H1 (cell line): ENCODE measurements at regions not wholly inside any gene's neighbourhood (a gene's known extent, or its start where the extent isn't known, plus 50 kb on each side); places are given as distances from the start of the nearest gene placed in this dataset.

Source experiments
- CTCF ChIA-PET: fragments of 300-600 bp; sonication (Branson Sonifier 250); formaldehyde crosslinking; loops from one replicate; lab custom pipeline; 2021; ENCODE audit not compliant: partially characterized antibody; lab: Charles Lee
- POLR2A ChIA-PET: fragments of 300-600 bp; sonication (Branson Sonifier 250); formaldehyde crosslinking; loops from one replicate; lab custom pipeline; 2021; ENCODE audit warnings: inconsistent platforms; ENCODE audit not compliant: partially characterized antibody; lab: Charles Lee
- DNase-seq, 2 experiments: peaks; one replicate each; pipeline versions ENCODE4 v3.0.0 to v3.0.0-alpha.2; 2010 to 2022; ENCODE audit warnings: low spot score in 2 of 2, low read depth in 1 of 2, mixed read lengths in 1 of 2
- FAIRE-seq: peaks from 2 replicates; lab custom pipeline; 2011; peaks lifted over from hg19 to GRCh38; lab: Jason Lieb, UNC
- H2AFZ ChIP-seq: 2 replicates; pipeline ENCODE4 v1.8.1; 2012; ENCODE audit warnings: low read length, inconsistent platforms
- H2AK5ac ChIP-seq: 2 replicates; pipeline ENCODE4 v1.6.1; 2013; ENCODE audit warnings: low read depth, low read length
- H2BK120ac ChIP-seq: replicated peaks from 2 replicates; pipeline ENCODE3; 2013; ENCODE audit warnings: low read depth, low read length, inconsistent platforms
- H2BK12ac ChIP-seq: 2 replicates; pipeline ENCODE4 v1.6.1; 2013; ENCODE audit warnings: low read depth, low read length
- H2BK15ac ChIP-seq: 2 replicates; pipeline ENCODE4 v1.6.1; 2013; ENCODE audit warnings: low read length
- H2BK20ac ChIP-seq: 2 replicates; pipeline ENCODE4 v1.6.1; 2013; ENCODE audit warnings: low read length
- H2BK5ac ChIP-seq: 2 replicates; pipeline ENCODE4 v1.6.1; 2013; ENCODE audit warnings: low read depth, low read length
- H3K14ac ChIP-seq: 2 replicates; pipeline ENCODE4 v1.6.1; 2013; ENCODE audit warnings: inconsistent platforms; ENCODE audit not compliant: insufficient read length
- H3K18ac ChIP-seq: 2 replicates; pipeline ENCODE4 v1.6.1; 2013; ENCODE audit warnings: low read length; ENCODE audit errors: extremely low read depth
- H3K23ac ChIP-seq: 2 replicates; pipeline ENCODE4 v1.6.1; 2013; ENCODE audit warnings: inconsistent platforms; ENCODE audit not compliant: insufficient read length
- H3K23me2 ChIP-seq: 2 replicates; pipeline ENCODE4 v1.6.1; 2013; ENCODE audit warnings: low read depth, low read length
- H3K27ac ChIP-seq: 2 replicates; pipeline ENCODE4 v1.6.1; 2011; ENCODE audit warnings: low read depth, low read length, inconsistent platforms
- H3K27me3 ChIP-seq, 4 experiments: replicated peaks in 1 of 4; 1 replicate in 1 of 4; 2 replicates in 3 of 4; pipeline versions ENCODE4 v1.6.1 to v1.8.1; 2011 to 2013; ENCODE audit warnings: low read length in 3 of 4, mild to moderate bottlenecking in 3 of 4, inconsistent platforms in 2 of 4, mixed read lengths in 2 of 4, moderate library complexity in 1 of 4; ENCODE audit not compliant: control insufficient read depth in 3 of 4, insufficient read depth in 3 of 4; ENCODE audit errors: extremely low read depth in 1 of 4
- H3K36me3 ChIP-seq, 4 experiments: 2 replicates each; pipeline versions ENCODE4 v1.6.1 to v1.8.1; 2011 to 2013; ENCODE audit warnings: mild to moderate bottlenecking in 4 of 4, low read length in 3 of 4, moderate library complexity in 2 of 4, control low read depth in 1 of 4, inconsistent platforms in 1 of 4; ENCODE audit not compliant: insufficient read depth in 4 of 4, control insufficient read depth in 2 of 4
- H3K4ac ChIP-seq: replicated peaks from 2 replicates; pipeline ENCODE3; 2013; ENCODE audit warnings: low read length, low read depth, mixed read lengths, inconsistent platforms; ENCODE audit not compliant: insufficient read length
- H3K4me1 ChIP-seq, 4 experiments: replicated peaks in 1 of 4; 1 replicate in 1 of 4; 2 replicates in 3 of 4; pipeline versions ENCODE4 v1.6.1 to v1.8.1; 2011 to 2013; ENCODE audit warnings: low read length in 3 of 4, inconsistent platforms in 2 of 4, mixed read lengths in 1 of 4; ENCODE audit not compliant: insufficient read depth in 4 of 4, control insufficient read depth in 3 of 4
- H3K4me2 ChIP-seq, 2 experiments: 2 replicates each; pipeline versions ENCODE4 v1.6.1 to v1.8.1; 2011 to 2013; ENCODE audit warnings: low read depth in 2 of 2, low read length in 2 of 2, control low read depth in 1 of 2, inconsistent platforms in 1 of 2, mild to moderate bottlenecking in 1 of 2; ENCODE audit not compliant: insufficient read depth in 1 of 2
- H3K4me3 ChIP-seq, 4 experiments: fragments of 200-600, 300-600 bp in 1 of 4; sonication (generic), shearing (Covaris generic), sonication (Bioruptor Twin) in 1 of 4; 2 replicates each; pipeline versions ENCODE4 v1.5.1 to v1.8.1; 2011 to 2016; ENCODE audit warnings: low read length in 4 of 4, low read depth in 3 of 4, control low read depth in 2 of 4, inconsistent platforms in 2 of 4, mild to moderate bottlenecking in 2 of 4, mixed read lengths in 1 of 4, moderate library complexity in 1 of 4; ENCODE audit not compliant: insufficient read depth in 2 of 4; ENCODE audit errors: extremely low read depth in 1 of 4
- H3K56ac ChIP-seq: replicated peaks from 2 replicates; pipeline ENCODE3; 2013; ENCODE audit warnings: low read depth, mild to moderate bottlenecking, mixed read lengths, low read length, inconsistent platforms; ENCODE audit not compliant: insufficient read length
- H3K79me1 ChIP-seq: 2 replicates; pipeline ENCODE4 v1.6.1; 2013; ENCODE audit warnings: low read depth, low read length, control low read depth
- H3K79me2 ChIP-seq, 2 experiments: 2 replicates each; pipeline versions ENCODE4 v1.6.1 to v1.8.1; 2012 to 2013; ENCODE audit warnings: low read length in 2 of 2, mild to moderate bottlenecking in 2 of 2, inconsistent platforms in 1 of 2; ENCODE audit not compliant: insufficient read depth in 2 of 2, control insufficient read depth in 1 of 2
- H3K9ac ChIP-seq, 4 experiments: replicated peaks in 1 of 4; 1 replicate in 1 of 4; 2 replicates in 3 of 4; pipeline versions ENCODE4 v1.6.1 to v1.8.1; 2011 to 2013; ENCODE audit warnings: low read depth in 3 of 4, low read length in 3 of 4, control low read depth in 2 of 4, mild to moderate bottlenecking in 2 of 4, moderate library complexity in 2 of 4, inconsistent platforms in 1 of 4; ENCODE audit errors: extremely low read depth in 1 of 4
- H3K9me3 ChIP-seq, 2 experiments: 2 replicates each; pipeline versions ENCODE4 v1.6.1 to v1.8.1; 2012 to 2013; ENCODE audit warnings: mild to moderate bottlenecking in 2 of 2, moderate library complexity in 2 of 2, control low read depth in 1 of 2, inconsistent platforms in 1 of 2, low read depth in 1 of 2, low read length in 1 of 2, mixed read lengths in 1 of 2; ENCODE audit not compliant: insufficient read depth in 2 of 2
- H4K20me1 ChIP-seq, 2 experiments: replicated peaks in 1 of 2; 2 replicates each; pipeline versions ENCODE3 to v1.8.1; 2011 to 2013; ENCODE audit warnings: inconsistent platforms in 2 of 2, low read length in 2 of 2, mild to moderate bottlenecking in 1 of 2; ENCODE audit not compliant: insufficient read depth in 2 of 2, control insufficient read depth in 1 of 2
- H4K5ac ChIP-seq: 2 replicates; pipeline ENCODE4 v1.6.1; 2013; ENCODE audit warnings: low read length, low read depth, mixed read lengths, inconsistent platforms; ENCODE audit not compliant: insufficient read length
- H4K8ac ChIP-seq: 2 replicates; pipeline ENCODE4 v1.8.0; 2013; ENCODE audit warnings: mild to moderate bottlenecking, moderate library complexity, low read length, inconsistent platforms; ENCODE audit not compliant: insufficient read depth; ENCODE audit errors: extremely low read depth
- H4K91ac ChIP-seq: replicated peaks from 2 replicates; pipeline ENCODE3; 2013; ENCODE audit warnings: low read length, mixed read lengths, inconsistent platforms; ENCODE audit not compliant: insufficient read length
- ASH2L ChIP-seq: fragments of 200-600, 300-600 bp; sonication (generic); IDR thresholded peaks from one replicate; pipeline ENCODE4 v1.7.1; 2017; ENCODE audit warnings: low read length
- CBX8 ChIP-seq: fragments of 300-800, 300-1000 bp; sonication (generic); IDR thresholded peaks from 2 replicates; pipeline ENCODE4 v1.7.1; 2016; ENCODE audit warnings: low read depth, low read length, borderline replicate concordance
- HDAC6 ChIP-seq: IDR thresholded peaks from one replicate; pipeline ENCODE4 v1.7.1; 2012; ENCODE audit warnings: low read depth, mild to moderate bottlenecking, inconsistent platforms, low read length, moderate library complexity
- MAFK ChIP-seq: IDR thresholded peaks from 2 replicates; pipeline ENCODE4 v1.6.1; 2012; ENCODE audit warnings: low read depth, mild to moderate bottlenecking, improper control_type of control experiment, low read length
- RNF2 ChIP-seq: fragments of 200-900, 300-1000 bp; sonication (generic); IDR thresholded peaks from 2 replicates; pipeline ENCODE4 v1.7.1; 2016; ENCODE audit warnings: borderline replicate concordance, low read depth, mild to moderate bottlenecking, antibody characterized with exemption, low read length; ENCODE audit not compliant: poor library complexity, severe bottlenecking; ENCODE audit errors: missing control alignments
- SIN3A ChIP-seq, 2 experiments: IDR thresholded peaks in 1 of 2; conservative IDR thresholded peaks in 1 of 2; 2 replicates each; pipeline ENCODE4 v1.6.1; 2011 to 2012; ENCODE audit warnings: low read length in 2 of 2, improper control_type of control experiment in 1 of 2, low read depth in 1 of 2, mild to moderate bottlenecking in 1 of 2
- TBP ChIP-seq: IDR thresholded peaks from 2 replicates; pipeline ENCODE4 v1.6.1; 2011; ENCODE audit warnings: low read depth, low read length, improper control_type of control experiment
- WGBS, 2 experiments: shearing (Covaris generic) in 1 of 2; methylation state at CpG; one replicate each; pipeline versions ENCODE4 v1.1.6 to v1.1.7; 2013 to 2015; ENCODE audit warnings: low lambda C conversion rate in 2 of 2, mixed read lengths in 2 of 2, inconsistent platforms in 1 of 2, low coverage in 1 of 2, missing lambda C conversion rate in 1 of 2; ENCODE audit not compliant: insufficient replicate concordance in 2 of 2, insufficient coverage in 1 of 2, insufficient read length in 1 of 2; ENCODE audit errors: extremely low coverage in 1 of 2, missing lambda C conversion rate in 1 of 2; 5-methylcytosine and 5-hydroxymethylcytosine counted together

DNA sequence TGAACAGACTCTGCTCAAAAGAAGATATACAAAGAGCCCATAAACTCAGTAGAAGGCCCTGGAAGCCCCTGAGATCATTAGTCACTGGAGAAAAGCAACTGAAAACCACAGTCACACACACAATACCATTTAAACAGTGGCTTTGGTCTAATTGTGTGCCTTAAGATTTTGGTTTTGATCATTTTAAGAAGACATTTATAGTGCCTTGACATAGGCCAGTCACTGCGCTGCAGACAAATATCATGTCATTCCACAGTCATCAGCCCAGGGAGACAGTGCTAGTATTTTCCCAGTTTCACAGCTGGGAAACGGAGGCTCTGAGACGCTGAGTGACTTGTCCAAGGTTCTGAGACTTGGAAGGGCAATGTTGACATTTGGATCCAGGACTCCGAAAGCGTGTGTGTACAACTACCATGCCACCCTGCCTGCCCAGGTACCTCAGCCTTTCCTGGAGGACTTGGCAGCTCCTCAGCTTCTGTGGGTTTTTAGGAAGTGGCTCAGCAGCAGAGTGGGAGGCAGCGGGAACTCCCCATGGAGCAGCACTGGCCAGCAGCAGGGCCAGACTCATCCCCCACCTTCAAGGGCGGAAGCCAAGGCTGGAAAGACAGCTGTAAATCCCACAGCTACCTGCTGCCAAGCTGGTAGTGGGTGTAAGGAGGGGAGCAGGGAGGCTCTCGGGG, 173.9 kb downstream of the WDR11 start:
- H3K27ac ChIP-seq, result no peak overlapping the region
- H3K79me1 ChIP-seq, result no peaks in the 10 kb centered on the region
- no peak overlapping the region for H2BK12ac ChIP-seq
- no peak overlapping the region for H2AFZ ChIP-seq
- no peak overlapping the region for H3K4me3 ChIP-seq
- H2BK120ac ChIP-seq, result no peak overlapping the region
- FAIRE-seq (no peak), DNase-seq (no peak)
- H3K27me3 ChIP-seq, result no peaks in the 10 kb centered on the region
- no peaks in the 10 kb centered on the region for H3K36me3 ChIP-seq
- H3K4ac ChIP-seq, result no peak overlapping the region
- H4K20me1 ChIP-seq, result no peaks in the 10 kb centered on the region
- ChIA-PET POLR2A (no interaction called here), CTCF (interaction anchor here (1.1 kb wide), 1 partner anchor 27 kb away, joined by 3 read pairs; no protein-coding TSS in a partner anchor)
- no peak overlapping the region for H2BK20ac ChIP-seq
- no peak overlapping the region for H4K91ac ChIP-seq
- no peaks in the 10 kb centered on the region; the same call in 1 of the 2 replicates for H3K23me2 ChIP-seq
- no peak overlapping the region for H2BK5ac ChIP-seq
- H4K5ac ChIP-seq, result no peak overlapping the region
- H3K79me2 ChIP-seq, result no peaks in the 10 kb centered on the region
- WGBS, 2 experiments, result 85% methylated on average over 8 of the region's 8 CpGs; no CpG with 5 or more reads in 1 of the 2 experiments
- H3K23ac ChIP-seq, result no peak overlapping the region
- H3K9ac ChIP-seq, result no peak overlapping the region
- no peak overlapping the region for H4K8ac ChIP-seq
- H2AK5ac ChIP-seq, result no peak overlapping the region
- H3K4me1 ChIP-seq, result no peaks in the 10 kb centered on the region
- TF ChIP-seq TBP (no peak), RNF2 (no peak), HDAC6 (no peak), SIN3A (conservative IDR thresholded peaks at IDR 0.05 in 1 of 2, IDR thresholded peaks at IDR 0.05 in 1 of 2; ENCODE audit: low read depth in 1 of 2, low read length in 2 of 2) (no peak), ASH2L (no peak), CBX8 (no peak), MAFK (no peak)
- H3K18ac ChIP-seq, result no peak overlapping the region
- no peak overlapping the region for H3K56ac ChIP-seq
- H3K14ac ChIP-seq, result no peak overlapping the region
- H3K9me3 ChIP-seq, result no peaks in the 10 kb centered on the region
- H2BK15ac ChIP-seq, result no peak overlapping the region
- no peak overlapping the region for H3K4me2 ChIP-seq
